ENCODE measurements at regions not wholly inside any gene's neighbourhood (a gene's known extent, or its start where the extent isn't known, plus 50 kb on each side); places are given as distances from the start of the nearest gene placed in this dataset.

- Histone ChIP-seq H3K56ac (ENCODE audit: extremely low read depth, insufficient read depth, low read length) (no peak overlapping the region), H3K79me1 (ENCODE audit: low read depth in 1 of 2, low read length in 2 of 2) (no peaks in the 10 kb centered on the region), H3K18ac (ENCODE audit: low read depth, low read length) (no peak overlapping the region), H2BK20ac (ENCODE audit: low read depth, low read length) (no peak overlapping the region), H2BK120ac (ENCODE audit: low read depth, low read length) (no peak overlapping the region), H2AK5ac (ENCODE audit: low read depth, low read length) (no peak overlapping the region), H4K8ac (ENCODE audit: low read depth in 2 of 2, low read length in 2 of 2) (no peak overlapping the region), H3K27ac (ENCODE audit: insufficient read depth, low read length) (no peak overlapping the region), H3K4me2 (ENCODE audit: low read depth, low read length) (no peak overlapping the region), H3K23ac (ENCODE audit: low read depth, low read length) (no peak overlapping the region), H2AFZ (replicated peaks; ENCODE audit: low read length, poor library complexity) (peak overlapping the region; percentile 76), H4K20me1 (ENCODE audit: insufficient read depth, low read length) (no peaks in the 10 kb centered on the region), H3K27me3 (ENCODE audit: control insufficient read depth, insufficient read depth, low read length) (peaks cover 10% of the 10 kb centered on the region), H2BK15ac (ENCODE audit: low read depth, low read length) (no peak overlapping the region), H3K9me1 (ENCODE audit: insufficient read depth, low read length) (no peaks in the 10 kb centered on the region), H3K4me3 (ENCODE audit: insufficient read depth, low read depth, low read length) (no peak overlapping the region), H4K91ac (ENCODE audit: insufficient read depth, low read depth, low read length) (no peak overlapping the region), H3K14ac (replicated peaks; ENCODE audit: low read depth, low read length) (no peak overlapping the region), H3K4me1 (ENCODE audit: control insufficient read depth, insufficient read depth, low read length) (no peaks in the 10 kb centered on the region), H3K4ac (ENCODE audit: low read depth, low read length) (no peak overlapping the region), H3K36me3 (ENCODE audit: control insufficient read depth, insufficient read depth, low read length) (no peaks in the 10 kb centered on the region), H3K9ac (ENCODE audit: low read depth, low read length) (no peak overlapping the region), H4K5ac (ENCODE audit: low read depth, low read length) (no peak overlapping the region), H3K9me3 (ENCODE audit: control insufficient read depth, insufficient read depth, low read length) (no peaks in the 10 kb centered on the region), H2AK9ac (replicated peaks; ENCODE audit: low read depth, low read length, poor library complexity) (no peak overlapping the region), H2BK5ac (ENCODE audit: low read depth, low read length, poor library complexity, severe bottlenecking) (no peak overlapping the region)
- 60% methylated on average over 1 of the region's 10 CpGs; no CpG with 5 or more reads in 1 of the 2 experiments for WGBS, 2 experiments (ENCODE audit: extremely low coverage in 2 of 2, insufficient read length in 1 of 2)
- DNase-seq (peak; percentile 35), ATAC-seq (ENCODE audit: low read depth) (peak; percentile 86)
- in situ Hi-C loops (cut with MboI; ENCODE audit: low sequenced_read_pairs) (loop anchor here (5.0 kb wide), 1 partner anchor 268 kb away; no protein-coding TSS in a partner anchor), dilution Hi-C loops (cut with HindIII; ENCODE audit: low sequenced_read_pairs, unreplicated experiment) (no loop called here), intact Hi-C loops (cut with micrococcal nuclease) (loop anchor here (1.0 to 10.0 kb wide), 2 partner anchors 265 to 331 kb away; partner anchors contain the start of gene PTS)
- ChIA-PET POLR2A (ENCODE audit: unreplicated experiment) (no interaction called here), CTCF (interaction anchor here (0.6 to 2.0 kb wide), 8 partner anchors 9 to 278 kb away, joined by 3 to 11 read pairs (median 3); no protein-coding TSS in a partner anchor)
- TF ChIP-seq SMC3 (IDR thresholded peaks at IDR 0.05; ENCODE audit: low read depth, low read length) (peak; percentile 69), FOS (IDR thresholded peaks at IDR 0.05; ENCODE audit: low read depth, low read length) (no peak), MAFK (IDR thresholded peaks at IDR 0.05; ENCODE audit: low read depth, low read length) (no peak), RAD21 (IDR thresholded peaks at IDR 0.05; ENCODE audit: low read length) (peak; percentile 64)
- TF ChIP-seq, protein P1, sequence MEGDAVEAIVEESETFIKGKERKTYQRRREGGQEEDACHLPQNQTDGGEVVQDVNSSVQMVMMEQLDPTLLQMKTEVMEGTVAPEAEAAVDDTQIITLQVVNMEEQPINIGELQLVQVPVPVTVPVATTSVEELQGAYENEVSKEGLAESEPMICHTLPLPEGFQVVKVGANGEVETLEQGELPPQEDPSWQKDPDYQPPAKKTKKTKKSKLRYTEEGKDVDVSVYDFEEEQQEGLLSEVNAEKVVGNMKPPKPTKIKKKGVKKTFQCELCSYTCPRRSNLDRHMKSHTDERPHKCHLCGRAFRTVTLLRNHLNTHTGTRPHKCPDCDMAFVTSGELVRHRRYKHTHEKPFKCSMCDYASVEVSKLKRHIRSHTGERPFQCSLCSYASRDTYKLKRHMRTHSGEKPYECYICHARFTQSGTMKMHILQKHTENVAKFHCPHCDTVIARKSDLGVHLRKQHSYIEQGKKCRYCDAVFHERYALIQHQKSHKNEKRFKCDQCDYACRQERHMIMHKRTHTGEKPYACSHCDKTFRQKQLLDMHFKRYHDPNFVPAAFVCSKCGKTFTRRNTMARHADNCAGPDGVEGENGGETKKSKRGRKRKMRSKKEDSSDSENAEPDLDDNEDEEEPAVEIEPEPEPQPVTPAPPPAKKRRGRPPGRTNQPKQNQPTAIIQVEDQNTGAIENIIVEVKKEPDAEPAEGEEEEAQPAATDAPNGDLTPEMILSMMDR (conservative IDR thresholded peaks at IDR 0.05; ENCODE audit: low read depth, low read length): peak; percentile 70
- no TSS peak for BruUV-seq (replicated peaks)
These were observed 295.1 kb upstream of the PLET1 start for GRCh38 chr11:112555491-112556364.
